ENCODE measurements at regions not wholly inside any gene's neighbourhood (a gene's known extent, or its start where the extent isn't known, plus 50 kb on each side); places are given as distances from the start of the nearest gene placed in this dataset.

DNA sequence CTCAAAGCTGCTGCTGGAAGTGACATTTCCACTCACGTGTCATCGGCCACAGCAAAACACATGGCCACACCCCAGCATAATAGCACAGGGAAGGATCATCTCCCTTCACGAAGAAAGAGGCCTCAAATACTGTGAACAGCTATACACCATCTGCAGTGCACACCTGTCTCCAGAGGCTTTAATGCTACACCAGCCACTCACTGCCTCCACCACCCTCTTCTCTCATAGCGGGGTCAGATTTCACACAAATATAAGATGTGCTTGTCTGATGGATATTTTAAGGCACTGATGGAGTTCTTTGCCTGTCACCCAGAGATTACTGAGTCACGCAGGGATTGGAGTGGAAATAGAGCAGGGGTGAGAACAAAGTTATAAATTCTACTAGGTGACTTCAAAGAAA, 374.0 kb downstream of the ZNF516 start:
- no peak for ATAC-seq (ENCODE audit: poor library complexity)
- ChIA-PET CTCF (no interaction called here), POLR2A (no interaction called here)
- Histone ChIP-seq H3K27me3 (ENCODE audit: control insufficient read depth in 1 of 2, insufficient read depth in 2 of 2, low read length in 2 of 2) (no peaks in the 10 kb centered on the region), H3K4me1 (ENCODE audit: insufficient read depth, low read length) (no peaks in the 10 kb centered on the region), H3K4me3 (ENCODE audit: low read length) (no peak overlapping the region), H3K9me3 (ENCODE audit: control insufficient read depth in 1 of 2, insufficient read depth in 1 of 2, low read length in 2 of 2) (peaks cover 0 to 7% of the 10 kb centered on the region in 2 experiments), H3K27ac (ENCODE audit: low read depth in 1 of 2, low read length in 2 of 2) (no peak overlapping the region), H3K36me3 (ENCODE audit: insufficient read depth, low read length) (no peaks in the 10 kb centered on the region)
- H3K27me3 Mint-ChIP-seq, result no peaks in the 10 kb centered on the region
- no peak overlapping the region for H3K4me3 Mint-ChIP-seq
- TF ChIP-seq, protein P1, sequence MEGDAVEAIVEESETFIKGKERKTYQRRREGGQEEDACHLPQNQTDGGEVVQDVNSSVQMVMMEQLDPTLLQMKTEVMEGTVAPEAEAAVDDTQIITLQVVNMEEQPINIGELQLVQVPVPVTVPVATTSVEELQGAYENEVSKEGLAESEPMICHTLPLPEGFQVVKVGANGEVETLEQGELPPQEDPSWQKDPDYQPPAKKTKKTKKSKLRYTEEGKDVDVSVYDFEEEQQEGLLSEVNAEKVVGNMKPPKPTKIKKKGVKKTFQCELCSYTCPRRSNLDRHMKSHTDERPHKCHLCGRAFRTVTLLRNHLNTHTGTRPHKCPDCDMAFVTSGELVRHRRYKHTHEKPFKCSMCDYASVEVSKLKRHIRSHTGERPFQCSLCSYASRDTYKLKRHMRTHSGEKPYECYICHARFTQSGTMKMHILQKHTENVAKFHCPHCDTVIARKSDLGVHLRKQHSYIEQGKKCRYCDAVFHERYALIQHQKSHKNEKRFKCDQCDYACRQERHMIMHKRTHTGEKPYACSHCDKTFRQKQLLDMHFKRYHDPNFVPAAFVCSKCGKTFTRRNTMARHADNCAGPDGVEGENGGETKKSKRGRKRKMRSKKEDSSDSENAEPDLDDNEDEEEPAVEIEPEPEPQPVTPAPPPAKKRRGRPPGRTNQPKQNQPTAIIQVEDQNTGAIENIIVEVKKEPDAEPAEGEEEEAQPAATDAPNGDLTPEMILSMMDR (IDR thresholded peaks at IDR 0.05), result no peak
- no peaks in the 10 kb centered on the region for H3K36me3 Mint-ChIP-seq (ENCODE audit: low read depth)
- intact Hi-C loops (cut with DNase I, micrococcal nuclease), result no loop called here
- H3K27ac Mint-ChIP-seq, result no peak overlapping the region
- no peak for DNase-seq
- no peaks in the 10 kb centered on the region for H3K4me1 Mint-ChIP-seq (ENCODE audit: low read depth)
- H3K9me3 Mint-ChIP-seq, result no peaks in the 10 kb centered on the region

- H3K4me3 Mint-ChIP-seq, result no peak overlapping the region
- DNase-seq, result no peak
- no peaks in the 10 kb centered on the region for H3K4me1 ChIP-seq (ENCODE audit: insufficient read depth, low read length)
- no peaks in the 10 kb centered on the region for H3K27me3 ChIP-seq (ENCODE audit: control insufficient read depth in 1 of 2, insufficient read depth in 2 of 2, low read length in 2 of 2)
- no peaks in the 10 kb centered on the region for H3K9me3 Mint-ChIP-seq
- no peaks in the 10 kb centered on the region for H3K4me1 Mint-ChIP-seq (ENCODE audit: low read depth)
- ChIA-PET POLR2A (no interaction called here), CTCF (no interaction called here)
- peaks cover 6% of the 10 kb centered on the region for H3K27me3 Mint-ChIP-seq
- H3K4me3 ChIP-seq (ENCODE audit: low read length), result no peak overlapping the region
- intact Hi-C loops (cut with DNase I, micrococcal nuclease), result no loop called here
- H3K9me3 ChIP-seq (ENCODE audit: control insufficient read depth in 1 of 2, insufficient read depth in 1 of 2, low read length in 2 of 2), result peaks cover 0 to 6% of the 10 kb centered on the region in 2 experiments
- H3K27ac ChIP-seq (ENCODE audit: low read depth in 1 of 2, low read length in 2 of 2), result no peak overlapping the region
- no peaks in the 10 kb centered on the region for H3K36me3 ChIP-seq (ENCODE audit: insufficient read depth, low read length)
- no peak for ATAC-seq (ENCODE audit: poor library complexity)
- H3K36me3 Mint-ChIP-seq (ENCODE audit: low read depth), result no peaks in the 10 kb centered on the region
- TF ChIP-seq, protein P1 (IDR thresholded peaks at IDR 0.05), result no peak
- no peak overlapping the region for H3K27ac Mint-ChIP-seq
These were observed 379.5 kb downstream of the ZNF516 start for GRCh38 chr18:76115580-76115979.

DNA sequence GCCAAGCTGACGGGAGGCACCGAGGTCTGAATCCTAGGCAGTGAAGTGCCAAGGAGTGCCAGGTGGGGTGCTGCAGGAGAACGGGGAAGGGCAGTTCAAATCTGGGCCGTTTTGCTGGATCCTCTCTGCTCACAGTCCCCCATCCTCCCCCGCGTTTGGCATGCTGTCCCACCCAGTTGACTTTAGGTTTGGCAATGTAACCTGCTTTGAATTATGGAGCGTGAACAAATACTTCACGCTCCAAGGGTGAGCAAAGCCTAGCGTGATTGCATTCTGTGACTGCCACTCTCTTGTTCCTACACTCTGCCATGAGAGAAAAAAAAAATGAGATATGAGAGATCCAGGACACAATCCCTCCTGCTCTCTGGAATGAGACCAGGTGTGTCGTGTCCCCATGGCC, 381.9 kb downstream of the ZNF516 start:
- ChIA-PET POLR2A (no interaction called here), CTCF (no interaction called here)
- intact Hi-C loops (cut with DNase I, micrococcal nuclease), result no loop called here
- Histone ChIP-seq H3K4me1 (ENCODE audit: insufficient read depth, low read length) (no peaks in the 10 kb centered on the region), H3K27me3 (ENCODE audit: control insufficient read depth in 1 of 2, insufficient read depth in 2 of 2, low read length in 2 of 2) (no peaks in the 10 kb centered on the region), H3K36me3 (ENCODE audit: insufficient read depth, low read length) (no peaks in the 10 kb centered on the region), H3K27ac (ENCODE audit: low read depth in 1 of 2, low read length in 2 of 2) (no peak overlapping the region), H3K9me3 (ENCODE audit: control insufficient read depth in 1 of 2, insufficient read depth in 1 of 2, low read length in 2 of 2) (peaks cover 0 to 6% of the 10 kb centered on the region in 2 experiments), H3K4me3 (ENCODE audit: low read length) (no peak overlapping the region)
- peaks cover 6% of the 10 kb centered on the region for H3K27me3 Mint-ChIP-seq
- ATAC-seq (ENCODE audit: poor library complexity) (no peak), DNase-seq (no peak)
- no peaks in the 10 kb centered on the region for H3K9me3 Mint-ChIP-seq
- TF ChIP-seq, protein P1 (IDR thresholded peaks at IDR 0.05), result no peak
- no peak overlapping the region for H3K27ac Mint-ChIP-seq
- H3K4me3 Mint-ChIP-seq, result no peak overlapping the region
- H3K36me3 Mint-ChIP-seq (ENCODE audit: low read depth), result no peaks in the 10 kb centered on the region
- no peaks in the 10 kb centered on the region for H3K4me1 Mint-ChIP-seq (ENCODE audit: low read depth)
